CD4-positive, alpha-beta memory T cell (primary cell): ENCODE measurements at regions not wholly inside any gene's neighbourhood (a gene's known extent, or its start where the extent isn't known, plus 50 kb on each side); places are given as distances from the start of the nearest gene placed in this dataset.

Experiments used
- CTCF ChIA-PET: fragments of 350-600 bp; sonication (Branson Sonifier 250); formaldehyde crosslinking; loops from one replicate; lab custom pipeline; 2021; ENCODE audit warnings: inconsistent platforms; ENCODE audit not compliant: partially characterized antibody; lab: Charles Lee
- POLR2A ChIA-PET: fragments of 350-600 bp; sonication (Branson Sonifier 250); formaldehyde crosslinking; loops from one replicate; lab custom pipeline; 2021; ENCODE audit not compliant: partially characterized antibody; lab: Charles Lee
- DNase-seq, 5 donors: peaks; one replicate each; pipeline versions ENCODE4 v3.0.0 to v3.0.0-alpha.2; 2020 to 2022; ENCODE audit warnings: mixed read lengths in 1 of 5
- H3K27ac ChIP-seq: one replicate; pipeline ENCODE4 v1.7.0; 2013; ENCODE audit warnings: low read depth, low read length
- H3K27me3 ChIP-seq: 2 replicates; pipeline ENCODE4 v1.7.0; 2013; ENCODE audit warnings: mild to moderate bottlenecking, low read length, moderate library complexity; ENCODE audit not compliant: insufficient read depth
- H3K36me3 ChIP-seq: 2 replicates; pipeline ENCODE4 v1.7.0; 2013; ENCODE audit warnings: mild to moderate bottlenecking, low read length, moderate library complexity; ENCODE audit not compliant: insufficient read depth
- H3K4me1 ChIP-seq: 2 replicates; pipeline ENCODE4 v1.7.0; 2013; ENCODE audit warnings: mild to moderate bottlenecking, low read length, moderate library complexity; ENCODE audit not compliant: insufficient read depth
- H3K4me3 ChIP-seq, 2 donors: one replicate each; pipeline ENCODE4 v1.7.0; 2013; ENCODE audit warnings: low read length in 2 of 2, mild to moderate bottlenecking in 1 of 2
- H3K9me3 ChIP-seq, 2 donors: one replicate each; pipeline ENCODE4 v1.7.0; 2013; ENCODE audit warnings: low read length in 2 of 2, control low read depth in 1 of 2; ENCODE audit not compliant: control insufficient read depth in 1 of 2
- H3K27ac Mint-ChIP-seq, 7 donors: one replicate each; pipeline ENCODE4 v1.8.0; 2020 to 2021; ENCODE audit warnings: mixed read lengths in 7 of 7, mild to moderate bottlenecking in 6 of 7, inconsistent platforms in 3 of 7, moderate library complexity in 3 of 7
- H3K27me3 Mint-ChIP-seq, 2 donors: one replicate each; pipeline ENCODE4 v1.8.0; 2020 to 2021; ENCODE audit warnings: mixed read lengths in 2 of 2
- H3K36me3 Mint-ChIP-seq, 2 donors: one replicate each; pipeline ENCODE4 v1.8.0; 2020 to 2021; ENCODE audit warnings: mixed read lengths in 2 of 2, inconsistent platforms in 1 of 2, mild to moderate bottlenecking in 1 of 2
- H3K4me1 Mint-ChIP-seq, 4 donors: one replicate each; pipeline ENCODE4 v1.8.0; 2020 to 2021; ENCODE audit warnings: mixed read lengths in 4 of 4, mild to moderate bottlenecking in 1 of 4
- H3K4me3 Mint-ChIP-seq, 8 donors: one replicate each; pipeline ENCODE4 v1.8.0; 2020 to 2021; ENCODE audit warnings: mixed read lengths in 8 of 8, mild to moderate bottlenecking in 7 of 8, moderate library complexity in 6 of 8, inconsistent platforms in 3 of 8
- H3K9me3 Mint-ChIP-seq, 8 donors: one replicate each; pipeline ENCODE4 v1.8.0; 2020 to 2021; ENCODE audit warnings: mixed read lengths in 8 of 8, mild to moderate bottlenecking in 5 of 8, inconsistent platforms in 3 of 8, moderate library complexity in 1 of 8
- intact Hi-C: fragments of 100-400 bp; cut with micrococcal nuclease; formaldehyde crosslinking; loops from one replicate; pipeline ENCODE4 v1.15.1; 2023

GRCh38 chr1:4061521-4062031, 161.5 kb upstream of the C1orf174 start:
- DNase-seq: no peak
- intact Hi-C loops: no loop called here
- Mint-ChIP-seq H3K9me3 (no peaks in the 10 kb centered on the region), H3K27ac (no peak overlapping the region), H3K27me3 (no peaks in the 10 kb centered on the region), H3K4me1 (no peaks in the 10 kb centered on the region), H3K36me3 (no peaks in the 10 kb centered on the region), H3K4me3 (no peak overlapping the region)
- Histone ChIP-seq H3K27me3 (no peaks in the 10 kb centered on the region), H3K27ac (no peak overlapping the region), H3K9me3 (no peaks in the 10 kb centered on the region), H3K4me3 (no peak overlapping the region), H3K36me3 (no peaks in the 10 kb centered on the region), H3K4me1 (no peaks in the 10 kb centered on the region)
- POLR2A ChIA-PET: no interaction called here
- CTCF ChIA-PET: no interaction called here

GRCh38 chr1:4062041-4062440, 162.0 kb upstream of the C1orf174 start:
- ChIA-PET CTCF (no interaction called here), POLR2A (no interaction called here)
- no peaks in the 10 kb centered on the region for H3K27me3 Mint-ChIP-seq
- H3K4me3 Mint-ChIP-seq: no peak overlapping the region
- Histone ChIP-seq H3K4me3 (no peak overlapping the region), H3K27me3 (no peaks in the 10 kb centered on the region), H3K9me3 (no peaks in the 10 kb centered on the region), H3K36me3 (no peaks in the 10 kb centered on the region), H3K27ac (no peak overlapping the region), H3K4me1 (no peaks in the 10 kb centered on the region)
- intact Hi-C loops: no loop called here
- no peaks in the 10 kb centered on the region for H3K9me3 Mint-ChIP-seq
- no peaks in the 10 kb centered on the region for H3K4me1 Mint-ChIP-seq
- H3K36me3 Mint-ChIP-seq: no peaks in the 10 kb centered on the region
- no peak overlapping the region for H3K27ac Mint-ChIP-seq
- DNase-seq: no peak

GRCh38 chr1:4062560-4062959, 162.5 kb upstream of the C1orf174 start:
- H3K9me3 Mint-ChIP-seq: no peaks in the 10 kb centered on the region
- H3K27ac ChIP-seq: no peak overlapping the region
- POLR2A ChIA-PET: no interaction called here
- DNase-seq: no peak
- intact Hi-C loops: no loop called here
- no peaks in the 10 kb centered on the region for H3K9me3 ChIP-seq
- H3K4me3 ChIP-seq: no peak overlapping the region
- no peaks in the 10 kb centered on the region for H3K27me3 ChIP-seq
- H3K4me3 Mint-ChIP-seq: no peak overlapping the region
- H3K36me3 Mint-ChIP-seq: no peaks in the 10 kb centered on the region
- no peak overlapping the region for H3K27ac Mint-ChIP-seq
- CTCF ChIA-PET: no interaction called here
- H3K4me1 ChIP-seq: no peaks in the 10 kb centered on the region
- H3K36me3 ChIP-seq: no peaks in the 10 kb centered on the region
- no peaks in the 10 kb centered on the region for H3K4me1 Mint-ChIP-seq
- no peaks in the 10 kb centered on the region for H3K27me3 Mint-ChIP-seq

- no peaks in the 10 kb centered on the region for H3K4me1 Mint-ChIP-seq
- ChIA-PET CTCF (no interaction called here), POLR2A (no interaction called here)
- Histone ChIP-seq H3K4me1 (no peaks in the 10 kb centered on the region), H3K27ac (no peak overlapping the region), H3K27me3 (no peaks in the 10 kb centered on the region), H3K36me3 (no peaks in the 10 kb centered on the region), H3K9me3 (no peaks in the 10 kb centered on the region), H3K4me3 (no peak overlapping the region)
- no peak overlapping the region for H3K27ac Mint-ChIP-seq
- DNase-seq: no peak
- intact Hi-C loops: no loop called here
- no peaks in the 10 kb centered on the region for H3K9me3 Mint-ChIP-seq
- no peaks in the 10 kb centered on the region for H3K36me3 Mint-ChIP-seq
- no peak overlapping the region for H3K4me3 Mint-ChIP-seq
- no peaks in the 10 kb centered on the region for H3K27me3 Mint-ChIP-seq
Observed at GRCh38 chr1:4062992-4063391, 162.9 kb upstream of the C1orf174 start.

- H3K27ac Mint-ChIP-seq: no peak overlapping the region
- H3K9me3 Mint-ChIP-seq: no peaks in the 10 kb centered on the region
- H3K4me1 Mint-ChIP-seq: no peaks in the 10 kb centered on the region
- H3K4me1 ChIP-seq: no peaks in the 10 kb centered on the region
- H3K36me3 Mint-ChIP-seq: no peaks in the 10 kb centered on the region
- H3K4me3 Mint-ChIP-seq: no peak overlapping the region
- H3K36me3 ChIP-seq: no peaks in the 10 kb centered on the region
- no peak overlapping the region for H3K27ac ChIP-seq
- H3K27me3 ChIP-seq: no peaks in the 10 kb centered on the region
- no peaks in the 10 kb centered on the region for H3K9me3 ChIP-seq
- no peak overlapping the region for H3K4me3 ChIP-seq
- H3K27me3 Mint-ChIP-seq: no peaks in the 10 kb centered on the region
- POLR2A ChIA-PET: no interaction called here
- intact Hi-C loops: no loop called here
- CTCF ChIA-PET: no interaction called here
- no peak for DNase-seq
Observed at GRCh38 chr1:4063516-4063915, 163.4 kb upstream of the C1orf174 start.

- Mint-ChIP-seq H3K27me3 (no peaks in the 10 kb centered on the region), H3K9me3 (no peaks in the 10 kb centered on the region), H3K4me3 (no peak overlapping the region), H3K4me1 (no peaks in the 10 kb centered on the region), H3K27ac (no peak overlapping the region), H3K36me3 (no peaks in the 10 kb centered on the region)
- Histone ChIP-seq H3K9me3 (no peaks in the 10 kb centered on the region), H3K27me3 (no peaks in the 10 kb centered on the region), H3K4me3 (no peak overlapping the region), H3K4me1 (no peaks in the 10 kb centered on the region), H3K27ac (no peak overlapping the region), H3K36me3 (no peaks in the 10 kb centered on the region)
- DNase-seq: no peak
- intact Hi-C loops: no loop called here
- POLR2A ChIA-PET: no interaction called here
- CTCF ChIA-PET: no interaction called here
Observed at GRCh38 chr1:4064150-4064889, 164.2 kb upstream of the C1orf174 start.

- peaks cover 5 to 6% of the 10 kb centered on the region in 2 donors for H3K27me3 Mint-ChIP-seq
- Histone ChIP-seq H3K27ac (no peak overlapping the region), H3K9me3 (no peaks in the 10 kb centered on the region), H3K4me3 (no peak overlapping the region), H3K27me3 (no peaks in the 10 kb centered on the region), H3K4me1 (no peaks in the 10 kb centered on the region), H3K36me3 (no peaks in the 10 kb centered on the region)
- ChIA-PET CTCF (no interaction called here), POLR2A (no interaction called here)
- H3K36me3 Mint-ChIP-seq: no peaks in the 10 kb centered on the region
- H3K4me3 Mint-ChIP-seq: no peak overlapping the region
- H3K9me3 Mint-ChIP-seq: no peaks in the 10 kb centered on the region
- no peak overlapping the region for H3K27ac Mint-ChIP-seq
- DNase-seq: no peak
- H3K4me1 Mint-ChIP-seq: no peaks in the 10 kb centered on the region
- intact Hi-C loops: no loop called here
Observed at GRCh38 chr1:4066860-4067599, 167.0 kb upstream of the C1orf174 start.
